CD4-positive, alpha-beta T cell treated with Interferon gamma for 1 hour (primary cell): ENCODE measurements at regions not wholly inside any gene's neighbourhood (a gene's known extent, or its start where the extent isn't known, plus 50 kb on each side); places are given as distances from the start of the nearest gene placed in this dataset.
"Not testable (repeated sequence)": the region's sequence is repeated elsewhere in the genome, so short reads cannot be mapped to it uniquely, and the experiment has no call there.

Experiments used
- DNase-seq: peaks from one replicate; pipeline ENCODE4 v3.0.0-alpha.2; 2020

- no peak for DNase-seq
Observed at GRCh38 chr7:32680259-32681173, 185.2 kb downstream of the AVL9 start.

GRCh38 chr7:32679192-32679591, 183.9 kb downstream of the AVL9 start:
- no peak for DNase-seq

GRCh38 chr7:32677593-32677992, 182.3 kb downstream of the AVL9 start:
- no peak for DNase-seq

- DNase-seq: no peak
Observed at GRCh38 chr7:32676249-32676941, 181.1 kb downstream of the AVL9 start.

- DNase-seq: no peak
Observed at GRCh38 chr7:32673275-32673983, 178.1 kb downstream of the AVL9 start.

- no peak for DNase-seq
Observed at GRCh38 chr7:32670110-32671025, 175.1 kb downstream of the AVL9 start.

GRCh38 chr7:32669173-32669870, 174.0 kb downstream of the AVL9 start:
- not testable (repeated sequence) for DNase-seq

- not testable (repeated sequence) for DNase-seq
Observed at GRCh38 chr7:32668387-32669097, 173.3 kb downstream of the AVL9 start.

- DNase-seq: not testable (repeated sequence)
Observed at GRCh38 chr7:32667586-32667985, 172.3 kb downstream of the AVL9 start.

GRCh38 chr7:32663805-32664211, 168.5 kb downstream of the AVL9 start:
- not testable (repeated sequence) for DNase-seq

- DNase-seq: not testable (repeated sequence)
Observed at GRCh38 chr7:32662509-32662908, 167.2 kb downstream of the AVL9 start.

GRCh38 chr7:32661929-32662328, 166.6 kb downstream of the AVL9 start:
- DNase-seq: no peak

- no peak for DNase-seq
Observed at GRCh38 chr7:32661501-32661900, 166.2 kb downstream of the AVL9 start.

GRCh38 chr7:32660936-32661335, 165.6 kb downstream of the AVL9 start:
- DNase-seq: no peak

- DNase-seq: no peak
Observed at GRCh38 chr7:32659853-32660252, 164.6 kb downstream of the AVL9 start.

- no peak for DNase-seq
Observed at GRCh38 chr7:32658467-32658869, 163.2 kb downstream of the AVL9 start.

GRCh38 chr7:32658034-32658433, 162.7 kb downstream of the AVL9 start:
- no peak for DNase-seq

- DNase-seq: not testable (repeated sequence)
Observed at GRCh38 chr7:32654549-32654948, 159.3 kb downstream of the AVL9 start.

GRCh38 chr7:32650356-32650755, 155.1 kb downstream of the AVL9 start:
- not testable (repeated sequence) for DNase-seq

GRCh38 chr7:32648408-32649156, 153.3 kb downstream of the AVL9 start:
- no peak for DNase-seq
